ENCODE measurements at regions not wholly inside any gene's neighbourhood (a gene's known extent, or its start where the extent isn't known, plus 50 kb on each side); places are given as distances from the start of the nearest gene placed in this dataset.

- Histone ChIP-seq H3K27me3 (ENCODE audit: control insufficient read depth in 2 of 2, insufficient read depth in 2 of 2, low read length in 2 of 2) (no peaks in the 10 kb centered on the region), H3K36me3 (ENCODE audit: control insufficient read depth in 2 of 2, insufficient read depth in 2 of 2, low read length in 2 of 2) (no peaks in the 10 kb centered on the region), H3K4me3 (ENCODE audit: low read length in 2 of 2) (no peak overlapping the region), H3K27ac (ENCODE audit: low read depth in 2 of 2, low read length in 2 of 2) (no peak overlapping the region), H3K9me3 (ENCODE audit: control insufficient read depth in 2 of 2, low read length in 2 of 2) (no peaks in the 10 kb centered on the region), H3K4me1 (ENCODE audit: control insufficient read depth in 2 of 2, insufficient read depth in 2 of 2, low read length in 2 of 2) (no peaks in the 10 kb centered on the region), H3K9ac (ENCODE audit: low read depth in 1 of 2, low read length in 2 of 2) (no peak overlapping the region)
These were observed 147.4 kb downstream of the ESM1 start for GRCh38 chr5:54837981-54838380.

- Histone ChIP-seq H3K9ac (ENCODE audit: low read depth in 1 of 2, low read length in 2 of 2) (no peak overlapping the region), H3K9me3 (ENCODE audit: control insufficient read depth in 2 of 2, low read length in 2 of 2) (no peaks in the 10 kb centered on the region), H3K36me3 (ENCODE audit: control insufficient read depth in 2 of 2, insufficient read depth in 2 of 2, low read length in 2 of 2) (no peaks in the 10 kb centered on the region), H3K27me3 (ENCODE audit: control insufficient read depth in 2 of 2, insufficient read depth in 2 of 2, low read length in 2 of 2) (no peaks in the 10 kb centered on the region), H3K27ac (ENCODE audit: low read depth in 2 of 2, low read length in 2 of 2) (no peak overlapping the region), H3K4me1 (ENCODE audit: control insufficient read depth in 2 of 2, insufficient read depth in 2 of 2, low read length in 2 of 2) (no peaks in the 10 kb centered on the region), H3K4me3 (ENCODE audit: low read length in 2 of 2) (no peak overlapping the region)
These were observed 148.3 kb downstream of the ESM1 start for GRCh38 chr5:54837093-54837492.

- H3K9ac ChIP-seq (ENCODE audit: low read depth in 1 of 2, low read length in 2 of 2) = no peak overlapping the region
- H3K4me3 ChIP-seq (ENCODE audit: low read length in 2 of 2) = no peak overlapping the region
- no peaks in the 10 kb centered on the region for H3K27me3 ChIP-seq (ENCODE audit: control insufficient read depth in 2 of 2, insufficient read depth in 2 of 2, low read length in 2 of 2)
- no peaks in the 10 kb centered on the region for H3K36me3 ChIP-seq (ENCODE audit: control insufficient read depth in 2 of 2, insufficient read depth in 2 of 2, low read length in 2 of 2)
- no peaks in the 10 kb centered on the region for H3K4me1 ChIP-seq (ENCODE audit: control insufficient read depth in 2 of 2, insufficient read depth in 2 of 2, low read length in 2 of 2)
- no peaks in the 10 kb centered on the region for H3K9me3 ChIP-seq (ENCODE audit: control insufficient read depth in 2 of 2, low read length in 2 of 2)
- H3K27ac ChIP-seq (ENCODE audit: low read depth in 2 of 2, low read length in 2 of 2) = no peak overlapping the region
These were observed 149.7 kb downstream of the ESM1 start for GRCh38 chr5:54835647-54836046.

- Histone ChIP-seq H3K4me3 (ENCODE audit: low read length in 2 of 2) (no peak overlapping the region), H3K27ac (ENCODE audit: low read depth in 2 of 2, low read length in 2 of 2) (no peak overlapping the region), H3K4me1 (ENCODE audit: control insufficient read depth in 2 of 2, insufficient read depth in 2 of 2, low read length in 2 of 2) (no peaks in the 10 kb centered on the region), H3K36me3 (ENCODE audit: control insufficient read depth in 2 of 2, insufficient read depth in 2 of 2, low read length in 2 of 2) (no peaks in the 10 kb centered on the region), H3K9ac (ENCODE audit: low read depth in 1 of 2, low read length in 2 of 2) (no peak overlapping the region), H3K27me3 (ENCODE audit: control insufficient read depth in 2 of 2, insufficient read depth in 2 of 2, low read length in 2 of 2) (no peaks in the 10 kb centered on the region), H3K9me3 (ENCODE audit: control insufficient read depth in 2 of 2, low read length in 2 of 2) (no peaks in the 10 kb centered on the region)
These were observed 151.1 kb downstream of the ESM1 start for GRCh38 chr5:54834121-54834842.

GRCh38 chr5:54833590-54833989, 151.8 kb downstream of the ESM1 start:
- Histone ChIP-seq H3K9me3 (ENCODE audit: control insufficient read depth in 2 of 2, low read length in 2 of 2) (no peaks in the 10 kb centered on the region), H3K4me3 (ENCODE audit: low read length in 2 of 2) (no peak overlapping the region), H3K36me3 (ENCODE audit: control insufficient read depth in 2 of 2, insufficient read depth in 2 of 2, low read length in 2 of 2) (no peaks in the 10 kb centered on the region), H3K9ac (ENCODE audit: low read depth in 1 of 2, low read length in 2 of 2) (no peak overlapping the region), H3K4me1 (ENCODE audit: control insufficient read depth in 2 of 2, insufficient read depth in 2 of 2, low read length in 2 of 2) (no peaks in the 10 kb centered on the region), H3K27ac (ENCODE audit: low read depth in 2 of 2, low read length in 2 of 2) (no peak overlapping the region), H3K27me3 (ENCODE audit: control insufficient read depth in 2 of 2, insufficient read depth in 2 of 2, low read length in 2 of 2) (no peaks in the 10 kb centered on the region)

- H3K4me1 ChIP-seq (ENCODE audit: control insufficient read depth in 2 of 2, insufficient read depth in 2 of 2, low read length in 2 of 2) = no peaks in the 10 kb centered on the region
- no peak overlapping the region for H3K27ac ChIP-seq (ENCODE audit: low read depth in 2 of 2, low read length in 2 of 2)
- no peaks in the 10 kb centered on the region for H3K36me3 ChIP-seq (ENCODE audit: control insufficient read depth in 2 of 2, insufficient read depth in 2 of 2, low read length in 2 of 2)
- no peak overlapping the region for H3K4me3 ChIP-seq (ENCODE audit: low read length in 2 of 2)
- H3K9ac ChIP-seq (ENCODE audit: low read depth in 1 of 2, low read length in 2 of 2) = no peak overlapping the region
- H3K9me3 ChIP-seq (ENCODE audit: control insufficient read depth in 2 of 2, low read length in 2 of 2) = no peaks in the 10 kb centered on the region
- H3K27me3 ChIP-seq (ENCODE audit: control insufficient read depth in 2 of 2, insufficient read depth in 2 of 2, low read length in 2 of 2) = no peaks in the 10 kb centered on the region
These were observed 152.5 kb downstream of the ESM1 start for GRCh38 chr5:54832858-54833257.

GRCh38 chr5:54832045-54832444, 153.3 kb downstream of the ESM1 start:
- Histone ChIP-seq H3K9me3 (ENCODE audit: control insufficient read depth in 2 of 2, low read length in 2 of 2) (no peaks in the 10 kb centered on the region), H3K4me1 (ENCODE audit: control insufficient read depth in 2 of 2, insufficient read depth in 2 of 2, low read length in 2 of 2) (no peaks in the 10 kb centered on the region), H3K9ac (ENCODE audit: low read depth in 1 of 2, low read length in 2 of 2) (no peak overlapping the region)

GRCh38 chr5:54831233-54831632, 154.2 kb downstream of the ESM1 start:
- H3K36me3 ChIP-seq (ENCODE audit: control insufficient read depth in 2 of 2, insufficient read depth in 2 of 2, low read length in 2 of 2) = no peaks in the 10 kb centered on the region

More at GRCh38 chr5:54832045-54832444, 153.3 kb downstream of the ESM1 start:
- H3K36me3 ChIP-seq (ENCODE audit: control insufficient read depth in 2 of 2, insufficient read depth in 2 of 2, low read length in 2 of 2) = no peaks in the 10 kb centered on the region
- H3K4me3 ChIP-seq (ENCODE audit: low read length in 2 of 2) = no peak overlapping the region
- no peaks in the 10 kb centered on the region for H3K27me3 ChIP-seq (ENCODE audit: control insufficient read depth in 2 of 2, insufficient read depth in 2 of 2, low read length in 2 of 2)
- H3K27ac ChIP-seq (ENCODE audit: low read depth in 2 of 2, low read length in 2 of 2) = no peak overlapping the region

GRCh38 chr5:54829676-54830535, 155.5 kb downstream of the ESM1 start:
- H3K4me1 ChIP-seq (ENCODE audit: control insufficient read depth in 2 of 2, insufficient read depth in 2 of 2, low read length in 2 of 2) = no peaks in the 10 kb centered on the region
- H3K27me3 ChIP-seq (ENCODE audit: control insufficient read depth in 2 of 2, insufficient read depth in 2 of 2, low read length in 2 of 2) = no peaks in the 10 kb centered on the region
- no peaks in the 10 kb centered on the region for H3K9me3 ChIP-seq (ENCODE audit: control insufficient read depth in 2 of 2, low read length in 2 of 2)
- H3K4me3 ChIP-seq (ENCODE audit: low read length in 2 of 2) = no peak overlapping the region
- no peak overlapping the region for H3K9ac ChIP-seq (ENCODE audit: low read depth in 1 of 2, low read length in 2 of 2)
- H3K27ac ChIP-seq (ENCODE audit: low read depth in 2 of 2, low read length in 2 of 2) = no peak overlapping the region
- no peaks in the 10 kb centered on the region for H3K36me3 ChIP-seq (ENCODE audit: control insufficient read depth in 2 of 2, insufficient read depth in 2 of 2, low read length in 2 of 2)

More at GRCh38 chr5:54831233-54831632, 154.2 kb downstream of the ESM1 start:
- Histone ChIP-seq H3K9me3 (ENCODE audit: control insufficient read depth in 2 of 2, low read length in 2 of 2) (no peaks in the 10 kb centered on the region), H3K27ac (ENCODE audit: low read depth in 2 of 2, low read length in 2 of 2) (no peak overlapping the region), H3K27me3 (ENCODE audit: control insufficient read depth in 2 of 2, insufficient read depth in 2 of 2, low read length in 2 of 2) (no peaks in the 10 kb centered on the region), H3K4me3 (ENCODE audit: low read length in 2 of 2) (no peak overlapping the region), H3K4me1 (ENCODE audit: control insufficient read depth in 2 of 2, insufficient read depth in 2 of 2, low read length in 2 of 2) (no peaks in the 10 kb centered on the region), H3K9ac (ENCODE audit: low read depth in 1 of 2, low read length in 2 of 2) (no peak overlapping the region)

GRCh38 chr5:54829102-54829501, 156.3 kb downstream of the ESM1 start:
- Histone ChIP-seq H3K27ac (ENCODE audit: low read depth in 2 of 2, low read length in 2 of 2) (no peak overlapping the region), H3K27me3 (ENCODE audit: control insufficient read depth in 2 of 2, insufficient read depth in 2 of 2, low read length in 2 of 2) (no peaks in the 10 kb centered on the region), H3K4me3 (ENCODE audit: low read length in 2 of 2) (no peak overlapping the region), H3K4me1 (ENCODE audit: control insufficient read depth in 2 of 2, insufficient read depth in 2 of 2, low read length in 2 of 2) (no peaks in the 10 kb centered on the region), H3K9ac (ENCODE audit: low read depth in 1 of 2, low read length in 2 of 2) (no peak overlapping the region), H3K9me3 (ENCODE audit: control insufficient read depth in 2 of 2, low read length in 2 of 2) (no peaks in the 10 kb centered on the region), H3K36me3 (ENCODE audit: control insufficient read depth in 2 of 2, insufficient read depth in 2 of 2, low read length in 2 of 2) (no peaks in the 10 kb centered on the region)

Data from mucosa of rectum (tissue), 2 donors.